ENCODE measurements at regions not wholly inside any gene's neighbourhood (a gene's known extent, or its start where the extent isn't known, plus 50 kb on each side); places are given as distances from the start of the nearest gene placed in this dataset.

- DNase-seq (ENCODE audit: low read depth in 1 of 2, low spot score in 1 of 2), result no peak
Observed at GRCh38 chr6:21807299-21808044, 213.9 kb downstream of the SOX4 start.

GRCh38 chr6:21808045-21808470 lies 214.5 kb downstream of the SOX4 start:
- no peak for DNase-seq (ENCODE audit: low read depth in 1 of 2, low spot score in 1 of 2)

DNA sequence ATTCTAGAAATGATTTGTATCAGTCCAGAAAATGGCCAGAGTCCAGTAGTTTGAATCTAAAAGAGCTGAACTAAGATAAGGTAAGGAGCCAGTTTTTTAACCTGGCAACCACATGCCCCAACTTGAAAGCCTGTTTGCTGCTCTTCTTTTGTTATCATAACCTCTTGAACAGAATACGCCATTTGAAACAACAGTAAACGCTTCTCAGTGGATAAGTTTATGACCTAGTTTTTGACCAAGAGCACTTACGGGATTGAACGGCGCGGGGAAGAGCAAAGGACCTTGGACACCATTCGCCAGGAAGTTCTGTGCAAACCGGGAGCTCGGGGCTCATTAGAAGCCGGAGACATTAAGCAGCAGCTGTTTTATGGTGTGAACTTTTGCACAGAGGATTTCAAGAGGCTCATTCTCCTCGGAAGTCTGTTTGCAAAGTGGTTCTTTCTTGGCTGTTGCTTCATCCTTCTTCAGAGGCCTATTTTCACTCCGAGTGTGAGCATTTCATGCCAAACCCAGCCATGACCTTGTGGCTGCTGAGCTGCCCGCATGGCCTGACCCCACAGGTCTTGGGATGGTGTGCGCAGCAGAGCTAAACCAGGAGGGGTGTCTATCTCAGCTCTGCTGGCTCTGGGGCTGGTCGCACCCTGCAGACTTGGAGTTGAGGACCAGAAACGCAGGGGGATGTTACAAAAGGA lies 215.1 kb downstream of the SOX4 start:
- DNase-seq (ENCODE audit: low read depth in 1 of 2, low spot score in 1 of 2), result no peak

- no peak for DNase-seq (ENCODE audit: low read depth in 1 of 2, low spot score in 1 of 2)
Observed at GRCh38 chr6:21811484-21811883, 217.9 kb downstream of the SOX4 start.

DNA sequence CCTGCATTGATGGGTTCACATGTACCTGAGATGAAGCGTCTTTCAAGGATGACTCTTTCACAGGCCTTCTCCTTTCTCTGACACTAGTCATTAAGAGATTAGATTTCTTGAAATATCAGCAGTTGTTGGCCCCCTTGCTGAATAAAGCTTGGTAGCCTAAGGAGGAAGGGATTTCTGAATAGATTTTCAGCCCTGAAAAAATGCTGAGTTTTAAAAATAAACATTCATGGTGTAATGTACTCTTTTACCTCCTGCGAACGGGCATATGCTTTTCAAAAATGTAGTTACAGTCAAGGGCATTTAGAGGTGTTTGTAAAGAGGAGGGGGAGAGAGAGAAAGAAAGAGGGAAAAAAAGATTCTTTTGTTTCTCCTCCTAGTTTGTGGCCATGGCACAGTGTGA lies 222.7 kb downstream of the SOX4 start:
- DNase-seq (ENCODE audit: low read depth in 1 of 2, low spot score in 1 of 2), result no peak

- DNase-seq (ENCODE audit: low read depth in 1 of 2, low spot score in 1 of 2), result no peak
Observed at GRCh38 chr6:21820442-21820841, 226.9 kb downstream of the SOX4 start.

DNA sequence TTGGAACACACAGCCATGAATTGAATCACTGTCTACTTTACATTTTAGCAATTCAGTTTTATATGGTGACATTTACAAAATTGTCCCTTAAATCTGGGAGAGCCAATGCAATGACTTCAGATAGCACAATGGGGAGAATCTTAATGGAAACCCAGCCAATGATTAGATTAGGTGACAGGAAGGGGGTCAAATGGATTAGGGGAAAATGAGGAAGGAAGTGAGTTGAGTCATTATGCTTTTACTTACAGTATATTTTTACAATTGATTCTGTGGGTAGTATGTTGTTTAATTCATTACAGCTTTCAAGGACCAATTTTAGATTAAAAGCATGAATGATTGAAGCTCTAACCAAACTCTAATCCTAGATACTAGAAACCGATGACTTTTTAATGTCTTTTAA lies 229.8 kb downstream of the SOX4 start:
- no peak for DNase-seq (ENCODE audit: low read depth in 1 of 2, low spot score in 1 of 2)

DNA sequence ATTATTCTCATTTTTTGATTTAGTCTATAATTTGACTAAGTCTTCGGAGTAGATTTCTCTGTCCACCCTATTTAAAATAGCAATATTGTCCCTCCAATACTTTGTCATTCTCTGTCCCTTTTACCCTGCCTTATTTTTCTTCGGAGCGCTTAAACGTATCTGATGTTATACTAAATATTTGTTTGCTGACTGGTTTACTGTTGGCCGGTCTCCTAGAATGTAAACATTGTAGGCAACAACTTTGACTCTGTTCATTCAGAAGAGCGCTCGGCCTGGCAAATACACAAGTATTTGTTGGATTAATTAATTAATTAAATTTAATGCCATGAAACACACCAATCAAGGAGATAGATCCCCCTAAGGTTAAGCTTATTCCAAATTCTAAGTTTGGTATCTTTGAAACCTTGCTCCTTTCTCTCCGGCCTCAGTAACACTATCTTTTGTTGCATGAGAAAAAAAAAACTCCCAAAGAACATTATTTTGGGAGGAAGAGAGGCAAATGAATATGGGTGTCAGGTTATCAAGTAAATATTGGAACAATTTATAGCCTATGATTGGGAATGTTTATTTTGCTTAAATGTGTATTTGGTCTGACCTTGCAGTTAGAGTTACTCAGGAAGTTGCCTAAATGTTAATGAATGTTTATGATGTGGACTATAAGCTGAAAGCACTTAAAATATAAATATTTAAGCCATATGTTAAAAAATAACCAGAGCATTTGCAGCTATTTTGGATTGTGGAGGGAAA lies 231.1 kb downstream of the SOX4 start:
- no peak for DNase-seq (ENCODE audit: low read depth in 1 of 2, low spot score in 1 of 2)

DNA sequence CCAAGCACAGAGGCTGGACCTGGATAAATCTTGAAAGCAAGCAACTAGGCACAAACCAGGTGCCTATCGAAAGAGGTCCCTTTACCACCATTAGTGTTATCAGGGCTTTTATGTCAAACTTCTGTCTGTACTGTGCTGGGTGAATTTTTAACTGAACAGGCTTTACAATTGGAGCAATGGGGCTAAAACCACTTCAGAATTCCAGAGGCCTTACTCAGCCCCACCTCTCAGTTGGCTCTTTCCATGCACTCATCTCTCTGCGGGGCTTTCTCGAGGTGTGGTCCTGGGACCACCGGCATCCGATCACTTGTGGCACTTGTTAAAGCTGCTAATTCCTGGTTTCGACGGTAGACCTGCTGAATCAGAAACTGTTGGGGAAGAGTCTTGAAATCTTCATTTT lies 232.5 kb downstream of the SOX4 start:
- no peak for DNase-seq (ENCODE audit: low read depth in 1 of 2, low spot score in 1 of 2)

DNA sequence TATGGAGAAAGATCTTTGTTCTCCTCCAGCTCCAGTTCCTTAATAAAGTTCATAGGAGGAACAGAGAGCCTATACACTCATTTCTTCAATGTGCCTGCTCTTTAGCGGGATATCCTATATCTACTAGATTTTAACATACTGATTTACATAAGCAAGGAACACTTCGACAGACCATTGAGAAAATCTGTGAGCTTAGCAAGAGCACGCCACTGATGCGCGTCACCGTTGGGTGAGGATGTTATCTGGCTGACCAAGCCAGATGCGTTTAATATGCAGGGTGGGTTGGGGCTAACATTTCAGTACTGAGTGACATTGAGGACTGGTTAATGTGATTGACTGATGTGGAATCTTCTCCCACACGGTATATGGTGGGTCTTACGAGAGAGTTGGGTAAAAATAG lies 233.4 kb downstream of the SOX4 start:
- no peak for DNase-seq (ENCODE audit: low read depth in 1 of 2, low spot score in 1 of 2)

- no peak for DNase-seq (ENCODE audit: low read depth in 1 of 2, low spot score in 1 of 2)
Observed at GRCh38 chr6:21827425-21828202, 234.1 kb downstream of the SOX4 start.

- no peak for DNase-seq (ENCODE audit: low read depth in 1 of 2, low spot score in 1 of 2)
Observed at GRCh38 chr6:21828704-21829103, 235.2 kb downstream of the SOX4 start.

GRCh38 chr6:21829126-21829525 lies 235.6 kb downstream of the SOX4 start:
- DNase-seq (ENCODE audit: low read depth in 1 of 2, low spot score in 1 of 2), result no peak

GRCh38 chr6:21831521-21832291 lies 238.2 kb downstream of the SOX4 start:
- DNase-seq (ENCODE audit: low read depth in 1 of 2, low spot score in 1 of 2), result no peak

- no peak for DNase-seq (ENCODE audit: low read depth in 1 of 2, low spot score in 1 of 2)
Observed at GRCh38 chr6:21836277-21836676, 242.7 kb downstream of the SOX4 start.

GRCh38 chr6:21836772-21837425 lies 243.3 kb downstream of the SOX4 start:
- no peak for DNase-seq (ENCODE audit: low read depth in 1 of 2, low spot score in 1 of 2)

DNA sequence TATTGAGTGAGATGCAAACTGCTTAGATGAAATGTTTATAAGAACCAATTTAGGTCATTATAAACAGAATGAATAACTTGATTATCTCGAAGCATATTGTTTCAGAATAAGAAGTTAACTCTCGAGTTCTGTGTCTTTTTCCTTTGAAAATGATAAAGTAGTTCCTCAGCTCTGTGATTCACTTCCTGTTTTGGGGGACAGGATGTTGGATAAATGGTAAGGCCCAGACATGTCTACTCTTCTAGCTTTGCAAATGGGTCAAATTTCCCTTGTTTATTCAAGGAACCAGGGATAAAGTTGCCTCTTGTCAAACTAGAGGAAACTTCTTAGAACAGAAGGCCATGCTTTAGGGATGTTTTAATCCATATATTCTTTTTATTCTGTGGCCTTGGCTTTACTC lies 246.9 kb downstream of the SOX4 start:
- DNase-seq (ENCODE audit: low read depth in 1 of 2, low spot score in 1 of 2), result no peak

DNA sequence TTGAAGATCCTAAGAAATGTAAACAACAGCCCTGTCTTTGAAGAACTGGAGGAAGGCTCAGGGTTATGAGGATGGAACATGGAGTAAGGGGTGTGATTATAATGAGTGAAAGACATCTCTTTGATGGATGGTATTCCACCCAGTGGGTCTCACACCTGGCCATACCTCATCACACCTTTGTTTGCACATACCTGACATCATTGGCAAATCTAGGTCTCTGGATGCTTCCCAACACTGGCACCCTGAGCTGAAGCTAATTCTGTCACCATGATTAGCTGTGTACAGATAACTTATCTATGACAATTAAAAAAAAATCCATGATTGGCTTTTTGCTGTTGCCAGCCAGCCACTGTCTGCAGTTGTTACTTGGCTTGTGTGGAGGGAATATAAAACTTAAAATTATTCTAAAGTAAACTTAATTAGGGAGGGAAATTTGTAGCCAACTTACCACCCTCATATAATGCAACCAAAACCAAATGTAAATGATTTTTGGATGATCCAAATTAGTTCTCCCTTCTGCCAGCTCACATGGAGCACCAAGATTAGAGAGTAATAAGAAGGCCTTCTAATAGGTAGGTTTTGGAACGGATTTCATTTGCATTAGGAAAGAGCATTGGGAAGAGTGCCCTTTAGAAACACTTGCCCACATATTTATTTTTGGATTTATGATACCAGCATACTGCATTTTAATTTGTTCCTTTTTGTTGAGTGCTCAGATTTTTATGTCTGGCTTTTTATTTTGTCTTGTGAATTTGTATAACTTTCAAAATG lies 249.5 kb downstream of the SOX4 start:
- no peak for DNase-seq (ENCODE audit: low read depth in 1 of 2, low spot score in 1 of 2)
